ENCODE measurements at regions not wholly inside any gene's neighbourhood (a gene's known extent, or its start where the extent isn't known, plus 50 kb on each side); places are given as distances from the start of the nearest gene placed in this dataset.

GRCh38 chr13:54198911-54199310, 1170.3 kb downstream of the OLFM4 start:
- no peak for TF ChIP-seq CTCF (IDR thresholded peaks at IDR 0.05)
- TF ChIP-seq POLR2A (IDR thresholded peaks at IDR 0.05), result no peak
